SH-SY5Y (cell line): ENCODE measurements at regions not wholly inside any gene's neighbourhood (a gene's known extent, or its start where the extent isn't known, plus 50 kb on each side); places are given as distances from the start of the nearest gene placed in this dataset.

Experiments
- GATA2 ChIP-seq: IDR thresholded peaks from 2 replicates; pipeline ENCODE4 v1.6.1; 2011; ENCODE audit warnings: mild to moderate bottlenecking, low read depth, low read length
- GATA3 ChIP-seq: IDR thresholded peaks from 2 replicates; pipeline ENCODE4 v1.6.1; 2011; ENCODE audit warnings: low read depth, mild to moderate bottlenecking, low read length, moderate library complexity

DNA sequence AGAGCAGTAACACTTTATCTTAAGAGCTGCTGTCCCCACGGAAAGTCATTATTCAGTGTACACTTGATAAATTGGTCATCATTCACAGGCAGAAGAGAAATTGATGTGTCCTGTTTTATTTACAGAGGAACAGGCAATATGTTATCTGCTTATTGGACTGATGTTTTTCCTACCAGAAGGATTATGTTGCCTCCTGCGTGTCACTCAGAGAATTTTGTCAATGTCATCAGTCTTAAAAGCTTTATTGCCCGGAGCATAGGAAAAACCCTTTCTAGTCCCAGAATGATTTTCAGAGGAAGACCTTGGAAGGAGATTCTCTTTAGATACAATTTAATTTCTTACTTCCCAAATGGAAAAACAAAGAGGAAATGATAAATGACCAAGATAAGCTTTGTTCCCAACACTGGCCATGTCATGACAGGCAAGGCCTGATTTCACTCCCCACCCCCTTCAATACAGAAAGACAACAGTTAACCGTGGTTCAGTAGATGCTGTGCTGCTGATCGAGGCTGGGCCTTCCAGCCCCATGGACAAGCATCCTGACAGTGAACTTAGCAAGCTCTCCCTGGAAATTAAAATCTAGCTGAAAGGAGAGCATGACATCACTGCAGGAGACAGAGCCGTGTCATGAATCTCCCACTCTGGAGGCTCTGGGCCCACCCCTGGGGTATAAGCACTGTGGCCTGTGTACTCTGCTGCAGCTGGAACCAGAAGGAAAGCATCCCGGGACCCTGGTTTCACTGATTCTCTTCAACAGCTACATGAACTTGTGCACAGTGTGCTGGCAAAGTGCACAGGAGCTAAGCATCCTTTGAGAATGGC is 118.8 kb upstream of the LYZL2 start:
- peak; percentile 59 for TF ChIP-seq GATA2
- peak; percentile 71 for TF ChIP-seq GATA3
